ENCODE measurements at regions not wholly inside any gene's neighbourhood (a gene's known extent, or its start where the extent isn't known, plus 50 kb on each side); places are given as distances from the start of the nearest gene placed in this dataset.

DNA sequence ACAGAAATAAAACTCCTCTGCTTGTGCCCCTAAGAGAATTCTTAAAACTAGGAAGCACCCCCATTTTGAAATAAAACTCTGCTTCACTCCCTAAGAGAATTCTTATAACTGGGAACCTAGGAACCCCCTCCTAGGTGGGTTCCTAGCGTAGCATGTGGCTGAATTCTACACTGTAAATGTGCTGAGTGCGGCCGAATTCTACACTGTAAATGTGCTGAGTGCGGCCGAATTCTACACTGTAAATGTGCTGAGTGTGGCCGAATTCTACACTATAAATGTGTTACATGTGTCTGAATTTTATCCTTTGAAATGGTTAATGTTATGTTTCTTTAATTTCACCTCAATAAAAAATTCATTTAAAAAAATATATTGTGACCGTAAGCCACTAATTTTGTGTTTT is 79.3 kb downstream of the PSMB1 start:
- intact Hi-C loops (cut with DNase I) = no loop called here
- Histone ChIP-seq H3K4me1 (no peaks in the 10 kb centered on the region), H3K27me3 (no peaks in the 10 kb centered on the region), H3K4me3 (no peak overlapping the region), H3K27ac (no peak overlapping the region), H3K9me3 (no peaks in the 10 kb centered on the region), H3K36me3 (no peaks in the 10 kb centered on the region)
- FAIRE-seq (no peak), ATAC-seq (no peak), DNase-seq (no peak)
- TF ChIP-seq, protein P1, sequence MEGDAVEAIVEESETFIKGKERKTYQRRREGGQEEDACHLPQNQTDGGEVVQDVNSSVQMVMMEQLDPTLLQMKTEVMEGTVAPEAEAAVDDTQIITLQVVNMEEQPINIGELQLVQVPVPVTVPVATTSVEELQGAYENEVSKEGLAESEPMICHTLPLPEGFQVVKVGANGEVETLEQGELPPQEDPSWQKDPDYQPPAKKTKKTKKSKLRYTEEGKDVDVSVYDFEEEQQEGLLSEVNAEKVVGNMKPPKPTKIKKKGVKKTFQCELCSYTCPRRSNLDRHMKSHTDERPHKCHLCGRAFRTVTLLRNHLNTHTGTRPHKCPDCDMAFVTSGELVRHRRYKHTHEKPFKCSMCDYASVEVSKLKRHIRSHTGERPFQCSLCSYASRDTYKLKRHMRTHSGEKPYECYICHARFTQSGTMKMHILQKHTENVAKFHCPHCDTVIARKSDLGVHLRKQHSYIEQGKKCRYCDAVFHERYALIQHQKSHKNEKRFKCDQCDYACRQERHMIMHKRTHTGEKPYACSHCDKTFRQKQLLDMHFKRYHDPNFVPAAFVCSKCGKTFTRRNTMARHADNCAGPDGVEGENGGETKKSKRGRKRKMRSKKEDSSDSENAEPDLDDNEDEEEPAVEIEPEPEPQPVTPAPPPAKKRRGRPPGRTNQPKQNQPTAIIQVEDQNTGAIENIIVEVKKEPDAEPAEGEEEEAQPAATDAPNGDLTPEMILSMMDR (IDR thresholded peaks at IDR 0.05) = no peak
- 87 to 90% methylated on average over 7 of the region's 7 CpGs for WGBS, 2 donors

GRCh38 chr6:170473301-170473717 is 79.8 kb downstream of the PSMB1 start:
- no peak for ATAC-seq
- H3K27ac ChIP-seq = no peak overlapping the region
- no peaks in the 10 kb centered on the region for H3K27me3 ChIP-seq
- H3K36me3 ChIP-seq = no peaks in the 10 kb centered on the region
- TF ChIP-seq, protein P1 (IDR thresholded peaks at IDR 0.05) = no peak
- no peak overlapping the region for H3K4me3 ChIP-seq
- intact Hi-C loops (cut with DNase I) = no loop called here
- no peaks in the 10 kb centered on the region for H3K9me3 ChIP-seq
- no peaks in the 10 kb centered on the region for H3K4me1 ChIP-seq
- DNase-seq = no peak
- no peak for FAIRE-seq
- WGBS, 2 donors = 28 to 31% methylated on average over 4 of the region's 4 CpGs

- H3K27me3 ChIP-seq = no peaks in the 10 kb centered on the region
- no peak for DNase-seq
- ATAC-seq = no peak
- H3K27ac ChIP-seq = no peak overlapping the region
- H3K9me3 ChIP-seq = no peaks in the 10 kb centered on the region
- no peak for FAIRE-seq
- intact Hi-C loops (cut with DNase I) = no loop called here
- no peaks in the 10 kb centered on the region for H3K36me3 ChIP-seq
- TF ChIP-seq, protein P1 (IDR thresholded peaks at IDR 0.05) = no peak
- WGBS, 2 donors = 65 to 81% methylated on average over 5 of the region's 5 CpGs
- no peaks in the 10 kb centered on the region for H3K4me1 ChIP-seq
- no peak overlapping the region for H3K4me3 ChIP-seq
Observed at GRCh38 chr6:170471491-170471890, 81.6 kb downstream of the PSMB1 start.

- no peak for ATAC-seq
- no peak for DNase-seq
- Histone ChIP-seq H3K4me3 (no peak overlapping the region), H3K9me3 (no peaks in the 10 kb centered on the region), H3K4me1 (no peaks in the 10 kb centered on the region), H3K36me3 (no peaks in the 10 kb centered on the region), H3K27ac (no peak overlapping the region), H3K27me3 (no peaks in the 10 kb centered on the region)
- TF ChIP-seq, protein P1 (IDR thresholded peaks at IDR 0.05) = no peak
- no peak for FAIRE-seq
- WGBS, 2 donors = 37 to 39% methylated on average over 7 of the region's 7 CpGs
- intact Hi-C loops (cut with DNase I) = no loop called here
Observed at GRCh38 chr6:170470734-170471133, 82.4 kb downstream of the PSMB1 start.

DNA sequence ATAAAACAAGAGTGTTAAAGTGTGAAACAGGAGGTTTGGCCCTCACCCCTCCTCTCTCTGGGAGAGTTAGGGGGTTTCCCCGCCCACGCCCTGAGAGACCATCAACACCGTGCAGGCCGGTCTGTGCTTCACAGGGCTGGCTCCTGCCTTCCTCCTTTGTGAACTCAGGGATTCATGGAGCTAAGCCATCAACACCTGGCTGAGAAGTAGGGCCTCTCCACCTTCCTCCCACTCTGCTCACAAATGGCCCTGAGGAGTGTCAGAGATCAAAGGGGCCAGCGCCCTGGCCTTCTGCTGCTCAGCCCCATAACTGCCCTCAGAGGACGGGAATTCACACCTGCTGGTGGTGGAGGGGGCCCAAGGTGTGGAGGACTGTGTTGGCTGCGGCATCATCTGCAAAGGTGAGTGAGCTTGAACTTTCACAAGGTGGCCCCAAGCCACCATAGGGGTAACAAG is 88.6 kb downstream of the PSMB1 start:
- intact Hi-C loops (cut with DNase I) = no loop called here
- Histone ChIP-seq H3K4me1 (no peaks in the 10 kb centered on the region), H3K4me3 (no peak overlapping the region), H3K27me3 (no peaks in the 10 kb centered on the region), H3K27ac (no peak overlapping the region), H3K36me3 (no peaks in the 10 kb centered on the region), H3K9me3 (no peaks in the 10 kb centered on the region)
- FAIRE-seq = no peak
- 79 to 83% methylated on average over 7 of the region's 7 CpGs for WGBS, 2 donors
- DNase-seq = no peak
- TF ChIP-seq, protein P1 (IDR thresholded peaks at IDR 0.05) = no peak
- peak in 1 of 4 donors; percentile 14 for ATAC-seq

Measured in pancreas (tissue), 10 donors.